ENCODE measurements at regions not wholly inside any gene's neighbourhood (a gene's known extent, or its start where the extent isn't known, plus 50 kb on each side); places are given as distances from the start of the nearest gene placed in this dataset.

GRCh38 chr21:38556390-38556789, 58.1 kb upstream of the ERG start:
- TF ChIP-seq GABPA (IDR thresholded peaks at IDR 0.05; ENCODE audit: low read depth) = no peak
- TF ChIP-seq REST (IDR thresholded peaks at IDR 0.05; ENCODE audit: insufficient replicate concordance, low read depth) = no peak
- TF ChIP-seq, protein P1, sequence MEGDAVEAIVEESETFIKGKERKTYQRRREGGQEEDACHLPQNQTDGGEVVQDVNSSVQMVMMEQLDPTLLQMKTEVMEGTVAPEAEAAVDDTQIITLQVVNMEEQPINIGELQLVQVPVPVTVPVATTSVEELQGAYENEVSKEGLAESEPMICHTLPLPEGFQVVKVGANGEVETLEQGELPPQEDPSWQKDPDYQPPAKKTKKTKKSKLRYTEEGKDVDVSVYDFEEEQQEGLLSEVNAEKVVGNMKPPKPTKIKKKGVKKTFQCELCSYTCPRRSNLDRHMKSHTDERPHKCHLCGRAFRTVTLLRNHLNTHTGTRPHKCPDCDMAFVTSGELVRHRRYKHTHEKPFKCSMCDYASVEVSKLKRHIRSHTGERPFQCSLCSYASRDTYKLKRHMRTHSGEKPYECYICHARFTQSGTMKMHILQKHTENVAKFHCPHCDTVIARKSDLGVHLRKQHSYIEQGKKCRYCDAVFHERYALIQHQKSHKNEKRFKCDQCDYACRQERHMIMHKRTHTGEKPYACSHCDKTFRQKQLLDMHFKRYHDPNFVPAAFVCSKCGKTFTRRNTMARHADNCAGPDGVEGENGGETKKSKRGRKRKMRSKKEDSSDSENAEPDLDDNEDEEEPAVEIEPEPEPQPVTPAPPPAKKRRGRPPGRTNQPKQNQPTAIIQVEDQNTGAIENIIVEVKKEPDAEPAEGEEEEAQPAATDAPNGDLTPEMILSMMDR (IDR thresholded peaks at IDR 0.05; ENCODE audit: insufficient read depth, low read length) = no peak
- no peak for TF ChIP-seq POLR2AphosphoS5 (IDR thresholded peaks at IDR 0.05; ENCODE audit: low read depth)
- no peak for TF ChIP-seq SPI1 (IDR thresholded peaks at IDR 0.05; ENCODE audit: borderline replicate concordance, low read depth)
- no peak for DNase-seq (ENCODE audit: low read depth in 1 of 2, low spot score in 1 of 2)
- Histone ChIP-seq H3K27ac (replicated peaks) (no peak overlapping the region), H3K4me3 (replicated peaks; ENCODE audit: insufficient read depth, low read length) (no peak overlapping the region), H3K27me3 (ENCODE audit: insufficient read depth, poor library complexity, severe bottlenecking) (no peaks in the 10 kb centered on the region)

GRCh38 chr21:38561205-38561604, 62.9 kb upstream of the ERG start:
- no peak overlapping the region for H3K4me3 ChIP-seq (replicated peaks; ENCODE audit: insufficient read depth, low read length)
- no peak for TF ChIP-seq POLR2AphosphoS5 (IDR thresholded peaks at IDR 0.05; ENCODE audit: low read depth)
- no peak for TF ChIP-seq REST (IDR thresholded peaks at IDR 0.05; ENCODE audit: insufficient replicate concordance, low read depth)
- TF ChIP-seq, protein P1 (IDR thresholded peaks at IDR 0.05; ENCODE audit: insufficient read depth, low read length) = no peak
- TF ChIP-seq SPI1 (IDR thresholded peaks at IDR 0.05; ENCODE audit: borderline replicate concordance, low read depth) = no peak
- TF ChIP-seq GABPA (IDR thresholded peaks at IDR 0.05; ENCODE audit: low read depth) = no peak
- DNase-seq (ENCODE audit: low read depth in 1 of 2, low spot score in 1 of 2) = no peak
- H3K27ac ChIP-seq (replicated peaks) = no peak overlapping the region
- H3K27me3 ChIP-seq (ENCODE audit: insufficient read depth, poor library complexity, severe bottlenecking) = no peaks in the 10 kb centered on the region

- Histone ChIP-seq H3K27me3 (ENCODE audit: insufficient read depth, poor library complexity, severe bottlenecking) (no peaks in the 10 kb centered on the region), H3K4me3 (replicated peaks; ENCODE audit: insufficient read depth, low read length) (no peak overlapping the region), H3K27ac (replicated peaks) (no peak overlapping the region)
- DNase-seq (ENCODE audit: low read depth in 1 of 2, low spot score in 1 of 2) = no peak
- TF ChIP-seq REST (IDR thresholded peaks at IDR 0.05; ENCODE audit: insufficient replicate concordance, low read depth) = no peak
- TF ChIP-seq GABPA (IDR thresholded peaks at IDR 0.05; ENCODE audit: low read depth) = no peak
- TF ChIP-seq, protein P1 (IDR thresholded peaks at IDR 0.05; ENCODE audit: insufficient read depth, low read length) = no peak
- TF ChIP-seq POLR2AphosphoS5 (IDR thresholded peaks at IDR 0.05; ENCODE audit: low read depth) = no peak
- TF ChIP-seq SPI1 (IDR thresholded peaks at IDR 0.05; ENCODE audit: borderline replicate concordance, low read depth) = no peak
These were observed 63.6 kb upstream of the ERG start for GRCh38 chr21:38561613-38562581.
